H9 (cell line): ENCODE measurements at regions not wholly inside any gene's neighbourhood (a gene's known extent, or its start where the extent isn't known, plus 50 kb on each side); places are given as distances from the start of the nearest gene placed in this dataset.

Source experiments
- DNase-seq: peaks from one replicate; pipeline ENCODE4 v3.0.0-alpha.2; 2017
- H2AFZ ChIP-seq: one replicate; pipeline ENCODE4 v1.6.1; 2013; ENCODE audit warnings: mild to moderate bottlenecking, low read length, control low read depth, moderate library complexity
- H2AK5ac ChIP-seq: 2 replicates; pipeline ENCODE4 v1.6.1; 2013; ENCODE audit warnings: low read length, control low read depth, mixed read lengths; ENCODE audit not compliant: insufficient read length
- H2BK120ac ChIP-seq: one replicate; pipeline ENCODE4 v1.6.1; 2013; ENCODE audit warnings: low read depth, mild to moderate bottlenecking, low read length, control low read depth, inconsistent platforms; ENCODE audit not compliant: poor library complexity, severe bottlenecking
- H2BK12ac ChIP-seq: 2 replicates; pipeline ENCODE4 v1.6.1; 2013; ENCODE audit warnings: low read length, control low read depth, mixed read lengths, low read depth; ENCODE audit not compliant: insufficient read length
- H2BK15ac ChIP-seq: 2 replicates; pipeline ENCODE4 v1.6.1; 2013; ENCODE audit warnings: low read depth, low read length, control low read depth
- H2BK20ac ChIP-seq: one replicate; pipeline ENCODE4 v1.6.1; 2013; ENCODE audit warnings: low read depth, mild to moderate bottlenecking, low read length, control low read depth, inconsistent platforms; ENCODE audit not compliant: poor library complexity, severe bottlenecking
- H2BK5ac ChIP-seq: 2 replicates; pipeline ENCODE4 v1.6.1; 2013; ENCODE audit warnings: low read length, control low read depth, mixed read lengths; ENCODE audit not compliant: insufficient read length
- H3K14ac ChIP-seq: 2 replicates; pipeline ENCODE4 v1.6.1; 2013; ENCODE audit warnings: low read length, control low read depth; ENCODE audit not compliant: insufficient read depth
- H3K18ac ChIP-seq: 2 replicates; pipeline ENCODE4 v1.6.1; 2013; ENCODE audit warnings: low read depth, mild to moderate bottlenecking, mixed read lengths, low read length, control low read depth; ENCODE audit not compliant: insufficient read length
- H3K23ac ChIP-seq: 2 replicates; pipeline ENCODE4 v1.6.1; 2013; ENCODE audit warnings: low read length, control low read depth, mixed read lengths, low read depth; ENCODE audit not compliant: insufficient read length
- H3K23me2 ChIP-seq: 2 replicates; pipeline ENCODE4 v1.6.1; 2013; ENCODE audit warnings: low read depth, mild to moderate bottlenecking, mixed read lengths, low read length, control low read depth; ENCODE audit not compliant: insufficient read length, poor library complexity, severe bottlenecking
- H3K27ac ChIP-seq: 2 replicates; pipeline ENCODE4 v1.5.1; 2013; ENCODE audit warnings: low read length, control low read depth, mixed read lengths, low read depth; ENCODE audit not compliant: insufficient read length
- H3K27me3 ChIP-seq: 2 replicates; pipeline ENCODE4 v1.6.1; 2013; ENCODE audit warnings: low read length, control low read depth, inconsistent platforms; ENCODE audit not compliant: insufficient read depth
- H3K4ac ChIP-seq: 2 replicates; pipeline ENCODE4 v1.6.1; 2013; ENCODE audit warnings: low read depth, mild to moderate bottlenecking, control low read depth, inconsistent platforms, low read length, moderate library complexity
- H3K4me1 ChIP-seq: 2 replicates; pipeline ENCODE4 v1.6.1; 2013; ENCODE audit warnings: low read length, control low read depth, inconsistent platforms; ENCODE audit not compliant: insufficient read depth
- H3K4me2 ChIP-seq: 2 replicates; pipeline ENCODE4 v1.6.1; 2013; ENCODE audit warnings: low read length, control low read depth, mixed read lengths; ENCODE audit not compliant: insufficient read length, insufficient read depth
- H3K56ac ChIP-seq: 2 replicates; pipeline ENCODE4 v1.6.1; 2013; ENCODE audit warnings: low read depth, mild to moderate bottlenecking, mixed read lengths, low read length, control low read depth; ENCODE audit not compliant: insufficient read length
- H3K79me1 ChIP-seq: 2 replicates; pipeline ENCODE4 v1.6.1; 2013; ENCODE audit warnings: low read depth, mild to moderate bottlenecking, moderate library complexity, low read length, control low read depth, inconsistent platforms; ENCODE audit not compliant: insufficient read depth, poor library complexity, severe bottlenecking
- H3K79me2 ChIP-seq: 2 replicates; pipeline ENCODE4 v1.6.1; 2013; ENCODE audit warnings: low read length, control low read depth, inconsistent platforms; ENCODE audit not compliant: insufficient read depth
- H3K9ac ChIP-seq: 2 replicates; pipeline ENCODE4 v1.6.1; 2013; ENCODE audit warnings: low read length, control low read depth, mixed read lengths; ENCODE audit not compliant: insufficient read length; ENCODE audit errors: extremely low read depth
- H3K9me3 ChIP-seq: one replicate; pipeline ENCODE4 v1.6.1; 2013; ENCODE audit warnings: low read depth, low read length, inconsistent platforms; ENCODE audit not compliant: control insufficient read depth
- H3T11ph ChIP-seq: one replicate; pipeline ENCODE4 v1.6.1; 2013; ENCODE audit warnings: mild to moderate bottlenecking, low read length, control low read depth, inconsistent platforms
- H4K20me1 ChIP-seq: one replicate; pipeline ENCODE4 v1.6.1; 2013; ENCODE audit not compliant: control insufficient read depth, insufficient read length, insufficient read depth
- H4K5ac ChIP-seq: 2 replicates; pipeline ENCODE4 v1.6.1; 2013; ENCODE audit warnings: low read depth, mild to moderate bottlenecking, mixed read lengths, low read length, control low read depth; ENCODE audit not compliant: insufficient read length
- H4K8ac ChIP-seq: replicated peaks from 2 replicates; pipeline ENCODE4 v1.6.1; 2013; ENCODE audit warnings: low read length, control low read depth, mixed read lengths, low read depth; ENCODE audit not compliant: insufficient read length
- H4K91ac ChIP-seq: 2 replicates; pipeline ENCODE4 v1.6.1; 2013; ENCODE audit warnings: low read depth, mild to moderate bottlenecking, moderate library complexity, mixed read lengths, low read length, control low read depth; ENCODE audit not compliant: insufficient read length
- H3K27ac Mint-ChIP-seq, 3 experiments: 2 replicates in 2 of 3; 3 replicates in 1 of 3; pipeline ENCODE4 v1.8.0; 2020 to 2021; ENCODE audit warnings: mixed read lengths in 3 of 3, mild to moderate bottlenecking in 1 of 3, moderate library complexity in 1 of 3
- H3K27me3 Mint-ChIP-seq: 2 replicates; pipeline ENCODE4 v1.8.0; 2021; ENCODE audit warnings: low read depth, mild to moderate bottlenecking, moderate library complexity, mixed read lengths
- H3K36me3 Mint-ChIP-seq, 3 experiments: 2 replicates in 2 of 3; 3 replicates in 1 of 3; pipeline ENCODE4 v1.8.0; 2020 to 2021; ENCODE audit warnings: low read depth in 3 of 3, mixed read lengths in 3 of 3; ENCODE audit not compliant: insufficient read depth in 1 of 3
- H3K4me1 Mint-ChIP-seq, 2 experiments: 2 replicates each; pipeline ENCODE4 v1.8.0; 2020; ENCODE audit warnings: mixed read lengths in 2 of 2
- H3K4me3 Mint-ChIP-seq, 2 experiments: 2 replicates in 1 of 2; 3 replicates in 1 of 2; pipeline ENCODE4 v1.8.0; 2020 to 2021; ENCODE audit warnings: mild to moderate bottlenecking in 2 of 2, mixed read lengths in 2 of 2, moderate library complexity in 1 of 2
- H3K9me3 Mint-ChIP-seq, 2 experiments: 2 replicates in 1 of 2; 3 replicates in 1 of 2; pipeline ENCODE4 v1.8.0; 2020; ENCODE audit warnings: mild to moderate bottlenecking in 2 of 2, mixed read lengths in 2 of 2, moderate library complexity in 1 of 2
- whole genome bisulfite sequencing: extraction: QIAGEN DNeasy Blood & Tissue Kit; methylation state at CpG from one replicate; pipeline ENCODE4 v1.1.7; 2013; ENCODE audit warnings: missing lambda C conversion rate, low lambda C conversion rate, mixed read lengths; ENCODE audit not compliant: insufficient read length; ENCODE audit errors: extremely low coverage; 5-methylcytosine and 5-hydroxymethylcytosine counted together
- TF ChIP-seq, protein P1 (sequence below): fragments of 200-600 bp; sonication (generic); conservative IDR thresholded peaks from 3 replicates; pipeline ENCODE4 v1.8.0; 2021; ENCODE audit warnings: antibody characterized with exemption, mild to moderate bottlenecking

DNA sequence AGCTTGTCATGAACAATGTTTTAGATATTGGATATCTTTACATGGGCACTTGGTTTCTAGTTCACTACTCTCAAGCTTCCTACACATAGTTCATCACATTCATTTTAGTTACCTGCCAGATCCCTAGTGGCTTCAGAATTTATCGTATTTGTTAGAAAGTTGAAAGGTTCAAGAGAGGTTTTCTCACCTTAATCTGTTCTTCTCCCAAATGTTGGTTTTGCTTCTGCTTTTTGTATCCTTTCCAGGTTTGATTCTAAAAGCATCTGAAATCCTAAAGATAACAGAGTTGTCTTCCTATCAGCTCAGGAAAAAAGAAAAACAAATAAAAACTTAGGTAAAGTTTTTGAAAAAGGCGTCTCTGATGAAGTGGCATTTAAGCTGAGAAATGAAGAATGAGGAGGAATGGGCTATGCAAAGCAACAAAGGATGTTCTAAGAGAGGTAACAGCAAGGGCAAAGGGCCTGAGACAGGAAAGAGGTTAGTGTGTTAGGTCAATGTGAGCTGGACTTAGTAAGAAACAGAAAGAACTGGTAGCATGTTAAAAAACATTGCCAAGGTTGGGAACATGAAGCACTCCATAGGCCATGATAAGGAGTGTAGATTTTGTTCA is 104.7 kb upstream of the CMC1 start:
- no peaks in the 10 kb centered on the region for H3K9me3 Mint-ChIP-seq
- no peaks in the 10 kb centered on the region for H3K36me3 Mint-ChIP-seq
- no CpG with 5 or more reads among the region's 2 CpGs for WGBS
- H3K27ac ChIP-seq, result no peak overlapping the region
- H3K27me3 Mint-ChIP-seq, result no peaks in the 10 kb centered on the region
- no peak overlapping the region for H2BK12ac ChIP-seq
- H3K18ac ChIP-seq, result no peak overlapping the region
- no peaks in the 10 kb centered on the region for H3K23me2 ChIP-seq
- no peaks in the 10 kb centered on the region for H4K20me1 ChIP-seq
- H4K91ac ChIP-seq, result no peak overlapping the region
- no peak overlapping the region for H2BK120ac ChIP-seq
- no peak overlapping the region for H3K4me3 Mint-ChIP-seq
- no peak overlapping the region for H3K4ac ChIP-seq
- H3K4me1 Mint-ChIP-seq, result no peaks in the 10 kb centered on the region
- no peak overlapping the region for H3K4me2 ChIP-seq
- H3K27me3 ChIP-seq, result no peaks in the 10 kb centered on the region
- no peaks in the 10 kb centered on the region for H3K4me1 ChIP-seq
- no peak overlapping the region for H4K8ac ChIP-seq
- H4K5ac ChIP-seq, result no peak overlapping the region
- no peak for DNase-seq
- no peak overlapping the region for H2BK20ac ChIP-seq
- H2AK5ac ChIP-seq, result no peak overlapping the region
- no peak overlapping the region for H3T11ph ChIP-seq
- H3K27ac Mint-ChIP-seq, result no peak overlapping the region
- H3K56ac ChIP-seq, result no peak overlapping the region
- TF ChIP-seq, protein P1, sequence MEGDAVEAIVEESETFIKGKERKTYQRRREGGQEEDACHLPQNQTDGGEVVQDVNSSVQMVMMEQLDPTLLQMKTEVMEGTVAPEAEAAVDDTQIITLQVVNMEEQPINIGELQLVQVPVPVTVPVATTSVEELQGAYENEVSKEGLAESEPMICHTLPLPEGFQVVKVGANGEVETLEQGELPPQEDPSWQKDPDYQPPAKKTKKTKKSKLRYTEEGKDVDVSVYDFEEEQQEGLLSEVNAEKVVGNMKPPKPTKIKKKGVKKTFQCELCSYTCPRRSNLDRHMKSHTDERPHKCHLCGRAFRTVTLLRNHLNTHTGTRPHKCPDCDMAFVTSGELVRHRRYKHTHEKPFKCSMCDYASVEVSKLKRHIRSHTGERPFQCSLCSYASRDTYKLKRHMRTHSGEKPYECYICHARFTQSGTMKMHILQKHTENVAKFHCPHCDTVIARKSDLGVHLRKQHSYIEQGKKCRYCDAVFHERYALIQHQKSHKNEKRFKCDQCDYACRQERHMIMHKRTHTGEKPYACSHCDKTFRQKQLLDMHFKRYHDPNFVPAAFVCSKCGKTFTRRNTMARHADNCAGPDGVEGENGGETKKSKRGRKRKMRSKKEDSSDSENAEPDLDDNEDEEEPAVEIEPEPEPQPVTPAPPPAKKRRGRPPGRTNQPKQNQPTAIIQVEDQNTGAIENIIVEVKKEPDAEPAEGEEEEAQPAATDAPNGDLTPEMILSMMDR, result no peak
- H3K79me1 ChIP-seq, result no peaks in the 10 kb centered on the region
- H2BK5ac ChIP-seq, result no peak overlapping the region
- no peaks in the 10 kb centered on the region for H3K9me3 ChIP-seq
- no peak overlapping the region for H3K9ac ChIP-seq
- H3K79me2 ChIP-seq, result no peaks in the 10 kb centered on the region
- H2AFZ ChIP-seq, result no peak overlapping the region
- no peak overlapping the region for H3K23ac ChIP-seq
- no peak overlapping the region for H3K14ac ChIP-seq
- H2BK15ac ChIP-seq, result no peak overlapping the region
